ENCODE measurements at regions not wholly inside any gene's neighbourhood (a gene's known extent, or its start where the extent isn't known, plus 50 kb on each side); places are given as distances from the start of the nearest gene placed in this dataset.

GRCh38 chr14:38400751-38401150, 144.9 kb upstream of the CLEC14A start:
- TF ChIP-seq EZH2phosphoT487 (IDR thresholded peaks at IDR 0.05; ENCODE audit: insufficient read depth, low read depth) (no peak), EZH2 (IDR thresholded peaks at IDR 0.05; ENCODE audit: insufficient read depth, poor library complexity, severe bottlenecking) (no peak)

All from GM23248 (cell line).